Skeletal muscle satellite cell (primary cell): ENCODE measurements at regions not wholly inside any gene's neighbourhood (a gene's known extent, or its start where the extent isn't known, plus 50 kb on each side); places are given as distances from the start of the nearest gene placed in this dataset.

Experiments
- H3K27me3 ChIP-seq: 2 replicates; pipeline ENCODE4 v1.7.0; 2013; ENCODE audit warnings: low read length; ENCODE audit not compliant: control insufficient read depth, insufficient read depth
- H3K36me3 ChIP-seq: 2 replicates; pipeline ENCODE4 v1.7.0; 2013; ENCODE audit warnings: mild to moderate bottlenecking, control low read depth, low read length; ENCODE audit not compliant: insufficient read depth
- H3K4me1 ChIP-seq: 2 replicates; pipeline ENCODE4 v1.7.0; 2013; ENCODE audit warnings: low read length; ENCODE audit not compliant: control insufficient read depth, insufficient read depth
- H3K4me2 ChIP-seq: 2 replicates; pipeline ENCODE4 v1.7.0; 2013; ENCODE audit warnings: mild to moderate bottlenecking, low read length
- H3K4me3 ChIP-seq: 2 replicates; pipeline ENCODE4 v1.7.0; 2013; ENCODE audit warnings: low read length
- H3K9ac ChIP-seq: 2 replicates; pipeline ENCODE4 v1.7.0; 2013; ENCODE audit warnings: mild to moderate bottlenecking, low read depth, low read length, moderate library complexity
- H3K9me3 ChIP-seq: replicated peaks from 2 replicates; pipeline ENCODE4 v1.7.0; 2013; ENCODE audit warnings: mild to moderate bottlenecking, control low read depth, low read length

DNA sequence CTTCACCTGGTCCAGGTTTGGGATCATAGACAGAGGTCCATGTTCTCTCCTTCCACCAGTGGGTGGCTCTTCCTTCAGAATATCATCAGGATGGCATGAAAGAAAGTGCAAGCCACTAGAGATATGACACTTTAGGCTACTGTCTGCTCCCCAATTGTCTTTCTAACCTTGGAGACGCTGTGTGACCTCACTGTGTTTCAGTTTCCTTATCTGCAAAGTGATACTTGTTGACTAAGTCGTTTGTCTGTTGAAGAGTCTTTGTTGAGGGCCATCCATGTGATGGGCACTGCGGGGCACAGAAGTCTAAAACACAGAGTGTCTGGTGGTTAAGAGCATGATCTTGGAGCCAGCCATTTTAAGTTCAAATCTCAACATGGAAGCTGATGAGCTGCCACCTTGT is 259.9 kb upstream of the THSD7B start:
- no peak overlapping the region for H3K4me3 ChIP-seq
- H3K9me3 ChIP-seq: no peaks in the 10 kb centered on the region
- H3K4me2 ChIP-seq: no peak overlapping the region
- H3K9ac ChIP-seq: no peak overlapping the region
- no peaks in the 10 kb centered on the region for H3K4me1 ChIP-seq
- no peaks in the 10 kb centered on the region for H3K36me3 ChIP-seq
- no peaks in the 10 kb centered on the region for H3K27me3 ChIP-seq

GRCh38 chr2:136502660-136503059 is 262.7 kb upstream of the THSD7B start:
- Histone ChIP-seq H3K9me3 (no peaks in the 10 kb centered on the region), H3K4me3 (no peak overlapping the region), H3K36me3 (no peaks in the 10 kb centered on the region), H3K4me1 (no peaks in the 10 kb centered on the region), H3K4me2 (no peak overlapping the region), H3K9ac (no peak overlapping the region), H3K27me3 (no peaks in the 10 kb centered on the region)

GRCh38 chr2:136497709-136498108 is 267.6 kb upstream of the THSD7B start:
- no peaks in the 10 kb centered on the region for H3K27me3 ChIP-seq
- H3K4me2 ChIP-seq: no peak overlapping the region
- peaks cover 5% of the 10 kb centered on the region for H3K9me3 ChIP-seq
- H3K9ac ChIP-seq: no peak overlapping the region
- no peak overlapping the region for H3K4me3 ChIP-seq
- H3K4me1 ChIP-seq: no peaks in the 10 kb centered on the region
- no peaks in the 10 kb centered on the region for H3K36me3 ChIP-seq

DNA sequence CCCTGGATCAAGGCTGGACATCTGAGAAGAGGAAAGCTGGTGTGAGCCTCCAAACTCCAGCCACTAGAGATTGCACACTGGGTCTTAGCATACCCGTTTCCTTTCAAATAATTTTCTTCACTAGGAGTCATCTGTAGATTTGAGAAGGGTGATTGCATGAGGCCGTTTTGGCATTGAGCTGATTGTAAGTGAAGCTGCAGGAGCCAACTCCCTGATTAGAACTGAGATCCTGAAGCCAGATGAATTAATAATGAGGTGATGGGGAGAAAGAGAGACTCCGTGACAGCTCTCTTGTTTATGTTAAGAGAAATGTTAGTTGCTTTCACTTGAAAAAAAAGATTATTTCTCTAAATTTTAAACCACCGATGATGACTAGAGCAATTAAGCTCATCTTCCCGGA is 268.4 kb upstream of the THSD7B start:
- Histone ChIP-seq H3K4me3 (no peak overlapping the region), H3K9ac (no peak overlapping the region), H3K9me3 (peaks cover 5% of the 10 kb centered on the region), H3K27me3 (no peaks in the 10 kb centered on the region), H3K36me3 (no peaks in the 10 kb centered on the region), H3K4me1 (no peaks in the 10 kb centered on the region), H3K4me2 (no peak overlapping the region)

- no peaks in the 10 kb centered on the region for H3K4me1 ChIP-seq
- no peak overlapping the region for H3K4me3 ChIP-seq
- H3K36me3 ChIP-seq: no peaks in the 10 kb centered on the region
- no peak overlapping the region for H3K9ac ChIP-seq
- no peaks in the 10 kb centered on the region for H3K27me3 ChIP-seq
- H3K9me3 ChIP-seq: peaks cover 5% of the 10 kb centered on the region
- H3K4me2 ChIP-seq: no peak overlapping the region
Observed at GRCh38 chr2:136495636-136496035, 269.7 kb upstream of the THSD7B start.

DNA sequence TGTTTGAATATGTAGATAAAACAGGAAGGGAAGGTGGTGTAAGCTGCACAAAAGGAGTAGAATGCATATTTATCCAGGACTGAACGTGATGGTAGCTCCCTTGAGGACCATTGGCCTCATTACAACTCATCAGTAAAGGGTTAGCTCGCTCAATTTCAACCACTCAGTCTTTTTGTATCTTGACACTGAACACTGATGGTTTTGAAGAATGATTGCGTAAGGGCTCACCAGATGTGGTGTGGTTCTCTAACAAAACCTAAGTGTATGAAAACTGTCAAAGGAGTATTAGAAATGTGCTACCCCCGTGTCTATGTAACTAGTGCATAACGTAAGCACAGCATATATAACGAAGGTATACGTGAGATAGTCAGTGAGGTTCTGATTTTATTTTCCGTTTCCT is 272.4 kb upstream of the THSD7B start:
- H3K4me3 ChIP-seq: no peak overlapping the region
- no peaks in the 10 kb centered on the region for H3K36me3 ChIP-seq

DNA sequence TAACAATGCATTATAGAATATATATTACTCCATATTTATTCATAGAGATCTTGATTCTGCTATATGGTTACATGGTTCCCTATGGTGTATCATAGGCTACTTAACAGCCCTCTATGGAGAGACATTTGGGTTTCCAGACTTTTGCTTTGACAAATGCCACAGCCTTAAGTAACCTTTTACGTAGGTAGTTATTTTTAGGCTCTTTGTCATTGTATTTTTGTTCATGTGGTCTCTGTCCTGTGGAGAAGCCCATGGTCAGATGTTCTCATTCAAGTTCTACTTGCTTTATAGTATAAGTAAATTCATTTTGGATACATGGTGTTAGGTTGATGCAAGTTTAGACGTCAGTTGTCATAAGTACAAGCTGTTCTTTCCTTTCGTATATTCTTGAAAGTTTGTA is 275.2 kb upstream of the THSD7B start:
- no peak overlapping the region for H3K4me3 ChIP-seq

More for the DNA sequence above, 272.4 kb upstream of the THSD7B start:
- H3K9ac ChIP-seq: no peak overlapping the region
- no peaks in the 10 kb centered on the region for H3K4me1 ChIP-seq
- H3K27me3 ChIP-seq: no peaks in the 10 kb centered on the region
- peaks cover 5% of the 10 kb centered on the region for H3K9me3 ChIP-seq
- H3K4me2 ChIP-seq: no peak overlapping the region

DNA sequence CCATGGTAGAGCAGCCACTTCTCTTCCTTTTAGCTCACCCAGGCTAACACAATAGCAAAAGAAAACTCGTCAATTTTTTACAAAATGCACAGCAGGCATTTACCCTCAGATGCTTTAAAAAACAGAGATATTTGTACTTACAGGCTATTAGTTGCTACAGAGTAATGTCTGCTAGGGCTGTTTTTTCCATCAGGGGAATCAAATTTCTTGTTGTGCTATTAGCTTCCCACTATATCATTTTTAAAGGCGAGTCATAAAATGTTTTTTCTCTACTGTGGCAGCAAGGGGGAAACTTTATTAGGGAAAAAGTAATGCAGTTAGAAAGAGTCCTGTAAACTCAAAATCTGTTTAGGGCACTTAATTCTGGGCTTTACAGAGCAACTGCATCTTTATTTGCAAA is 277.9 kb upstream of the THSD7B start:
- Histone ChIP-seq H3K27me3 (no peaks in the 10 kb centered on the region), H3K36me3 (no peaks in the 10 kb centered on the region), H3K4me2 (no peak overlapping the region), H3K4me3 (no peak overlapping the region), H3K9me3 (no peaks in the 10 kb centered on the region), H3K4me1 (no peaks in the 10 kb centered on the region), H3K9ac (no peak overlapping the region)

More for the DNA sequence above, 275.2 kb upstream of the THSD7B start:
- Histone ChIP-seq H3K4me2 (no peak overlapping the region), H3K9ac (no peak overlapping the region), H3K9me3 (no peaks in the 10 kb centered on the region), H3K4me1 (no peaks in the 10 kb centered on the region), H3K36me3 (no peaks in the 10 kb centered on the region), H3K27me3 (no peaks in the 10 kb centered on the region)

DNA sequence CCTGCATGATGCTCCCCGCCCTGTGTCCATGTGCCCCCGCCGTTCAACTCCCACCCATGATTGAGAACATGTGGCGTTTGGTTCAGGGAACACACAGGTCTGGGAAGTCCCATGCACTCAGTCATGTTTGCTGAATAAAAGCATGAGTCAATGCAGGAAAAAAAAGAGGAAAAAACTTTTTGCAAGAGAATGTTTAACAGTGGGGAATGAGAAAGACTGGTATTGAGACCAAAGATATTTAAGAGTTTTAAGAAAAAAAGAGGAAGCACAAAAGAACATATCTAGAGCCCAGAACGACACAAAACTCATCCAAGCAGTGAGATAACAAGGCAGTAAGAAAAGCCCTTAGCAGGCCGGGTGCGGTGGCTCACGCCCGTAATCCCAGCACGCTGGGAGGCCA is 279.2 kb upstream of the THSD7B start:
- Histone ChIP-seq H3K4me3 (no peak overlapping the region), H3K4me2 (no peak overlapping the region), H3K27me3 (no peaks in the 10 kb centered on the region), H3K9ac (no peak overlapping the region), H3K36me3 (no peaks in the 10 kb centered on the region), H3K4me1 (no peaks in the 10 kb centered on the region), H3K9me3 (no peaks in the 10 kb centered on the region)

DNA sequence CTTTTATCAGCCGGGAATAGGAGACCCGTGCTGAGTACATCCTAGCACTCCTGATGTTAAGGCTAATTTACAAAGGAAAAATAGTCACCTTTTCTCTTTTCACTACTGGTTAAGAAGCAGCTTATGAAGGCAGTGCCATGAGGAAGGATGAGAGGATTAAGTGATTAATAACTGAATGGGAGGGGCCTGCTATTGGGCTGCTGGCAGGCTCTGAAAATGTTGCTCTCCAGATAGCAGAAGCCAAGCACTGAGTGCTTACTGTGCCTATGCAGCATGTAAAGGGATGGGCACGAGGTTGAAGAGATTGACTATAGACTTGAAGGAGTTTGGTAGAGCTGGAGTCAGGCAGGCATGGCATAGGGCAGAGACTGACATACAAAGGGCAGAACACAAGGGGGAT is 282.4 kb upstream of the THSD7B start:
- H3K9ac ChIP-seq: no peak overlapping the region
- H3K4me1 ChIP-seq: no peaks in the 10 kb centered on the region
- no peaks in the 10 kb centered on the region for H3K9me3 ChIP-seq
- no peaks in the 10 kb centered on the region for H3K36me3 ChIP-seq
- no peak overlapping the region for H3K4me3 ChIP-seq
- H3K27me3 ChIP-seq: no peaks in the 10 kb centered on the region
- H3K4me2 ChIP-seq: no peak overlapping the region

DNA sequence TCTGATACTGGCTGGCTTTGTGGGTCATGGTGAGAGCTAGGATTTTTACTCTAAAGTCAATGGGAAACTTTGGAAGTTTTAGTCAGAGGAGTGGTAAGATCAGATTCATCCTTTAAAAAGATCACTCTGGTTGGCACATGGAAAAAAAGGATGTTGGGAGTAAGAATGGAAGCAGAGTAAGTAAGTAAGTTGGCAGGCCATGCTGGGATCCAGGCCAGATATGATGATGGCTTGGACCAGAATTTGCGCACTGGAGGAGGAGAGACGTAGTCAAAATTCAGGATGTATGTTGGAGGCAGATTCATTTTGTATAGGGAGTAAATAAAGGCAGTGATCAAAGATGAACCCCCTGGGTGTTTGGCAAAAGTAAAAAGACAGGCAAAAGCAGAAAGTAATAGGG is 283.3 kb upstream of the THSD7B start:
- H3K9ac ChIP-seq: no peak overlapping the region
- H3K4me3 ChIP-seq: no peak overlapping the region
- H3K27me3 ChIP-seq: no peaks in the 10 kb centered on the region
- H3K9me3 ChIP-seq: no peaks in the 10 kb centered on the region
- no peak overlapping the region for H3K4me2 ChIP-seq
- H3K36me3 ChIP-seq: no peaks in the 10 kb centered on the region
- H3K4me1 ChIP-seq: no peaks in the 10 kb centered on the region

- Histone ChIP-seq H3K27me3 (no peaks in the 10 kb centered on the region), H3K4me2 (no peak overlapping the region), H3K36me3 (no peaks in the 10 kb centered on the region), H3K9me3 (no peaks in the 10 kb centered on the region), H3K4me1 (no peaks in the 10 kb centered on the region), H3K9ac (no peak overlapping the region), H3K4me3 (no peak overlapping the region)
Observed at GRCh38 chr2:136479696-136480095, 285.6 kb upstream of the THSD7B start.
